PC-9 (cell line): ENCODE measurements at regions not wholly inside any gene's neighbourhood (a gene's known extent, or its start where the extent isn't known, plus 50 kb on each side); places are given as distances from the start of the nearest gene placed in this dataset.

ENCODE experiments used
- CTCF ChIP-seq: fragments of 200-600 bp; sonication (generic); conservative IDR thresholded peaks from 2 replicates; pipeline ENCODE4 v1.6.1; 2017; ENCODE audit warnings: mixed run types, antibody characterized with exemption, mild to moderate bottlenecking, moderate library complexity
- EZH2 ChIP-seq: fragments of 200-600 bp; sonication (generic); IDR thresholded peaks from 2 replicates; pipeline ENCODE4 v1.8.0; 2017; ENCODE audit warnings: antibody characterized with exemption, low read depth

- TF ChIP-seq CTCF (no peak), EZH2 (no peak)
Observed at GRCh38 chr6:74936886-74937285, 269.0 kb downstream of the COL12A1 start.
